CD1c-positive myeloid dendritic cell (primary cell): ENCODE measurements at regions not wholly inside any gene's neighbourhood (a gene's known extent, or its start where the extent isn't known, plus 50 kb on each side); places are given as distances from the start of the nearest gene placed in this dataset.
A peak's percentile ranks its signal among the peaks of the same experiment; 100 is the strongest.

Source experiments
- DNase-seq: peaks from one replicate; pipeline ENCODE4 v3.0.0-alpha.2; 2016; ENCODE audit errors: extremely low spot score

- DNase-seq = no peak
These were observed 637.4 kb downstream of the MMUT start for GRCh38 chr6:48825501-48826151.

DNA sequence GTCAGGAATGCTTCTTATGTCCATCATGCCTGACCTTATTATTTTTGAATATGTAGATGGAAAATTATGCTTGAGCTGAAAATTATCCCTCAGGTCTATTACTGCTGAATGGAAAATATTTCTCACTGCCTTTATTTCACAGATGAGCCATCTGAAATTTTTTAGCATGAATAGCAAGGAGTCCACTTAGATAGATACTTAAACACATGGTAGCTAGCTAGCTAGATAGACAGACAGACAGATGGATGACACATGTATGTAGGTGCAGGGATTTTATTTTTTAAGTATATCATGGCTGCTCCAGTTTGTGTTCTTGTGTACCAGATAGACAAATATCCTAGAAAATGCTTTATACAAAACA is 645.0 kb downstream of the MMUT start:
- DNase-seq = no peak

DNA sequence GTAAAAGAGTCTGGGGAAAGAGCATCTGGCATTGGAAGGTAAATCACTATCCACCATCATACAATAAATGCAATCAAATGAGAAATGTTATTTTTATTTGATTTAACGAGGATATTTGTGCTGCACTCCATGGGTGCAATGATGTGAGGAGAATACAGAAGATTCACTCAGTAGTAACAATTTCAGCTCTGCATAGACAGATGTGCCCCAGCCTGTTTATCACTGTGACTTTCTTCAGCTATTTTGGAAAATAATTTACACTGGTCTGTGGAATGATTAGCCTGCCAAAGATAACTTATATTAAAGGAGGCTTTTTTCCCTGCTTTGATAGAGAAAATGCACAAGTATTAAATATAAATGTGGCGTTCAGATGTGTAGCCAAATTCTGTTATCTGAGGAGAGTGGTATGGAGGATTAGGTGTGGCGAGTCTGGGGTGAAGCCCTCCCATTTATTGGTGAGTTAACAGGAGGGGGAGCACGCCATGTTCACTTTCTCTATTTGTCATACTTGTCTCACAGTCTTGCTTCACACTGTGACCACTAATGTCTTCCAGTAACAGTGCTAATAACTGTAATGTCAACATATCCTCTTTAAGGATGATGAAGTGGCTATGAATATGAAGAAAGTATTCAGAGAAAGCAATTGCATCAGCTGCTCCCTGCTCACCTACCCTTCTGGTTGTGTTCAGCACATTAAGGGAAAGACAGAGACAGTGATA is 645.6 kb downstream of the MMUT start:
- no peak for DNase-seq

- no peak for DNase-seq
These were observed 648.1 kb downstream of the MMUT start for GRCh38 chr6:48814957-48815356.

DNA sequence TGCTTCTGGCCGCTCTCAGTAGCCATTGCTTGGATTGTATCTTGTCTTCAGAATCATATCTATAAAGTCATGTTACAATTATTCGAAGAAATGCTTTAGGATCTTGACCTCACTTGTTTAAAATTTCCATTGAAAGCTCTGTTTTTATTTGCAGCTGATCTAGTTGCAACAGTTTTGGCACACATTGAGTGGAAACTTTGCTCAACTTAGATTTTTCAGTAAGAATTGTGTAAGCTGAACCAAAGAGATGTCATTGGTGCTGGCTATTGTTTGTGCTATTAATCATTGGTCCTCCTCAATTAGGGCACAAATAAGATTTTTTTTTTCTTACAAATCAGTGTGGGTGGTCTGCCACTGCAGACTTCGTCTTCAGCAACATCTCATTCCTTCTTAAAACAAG is 649.2 kb downstream of the MMUT start:
- DNase-seq = no peak

GRCh38 chr6:48809700-48810099 is 653.4 kb downstream of the MMUT start:
- DNase-seq = no peak

- DNase-seq = no peak
These were observed 653.8 kb downstream of the MMUT start for GRCh38 chr6:48809245-48809644.

- no peak for DNase-seq
These were observed 664.8 kb downstream of the MMUT start for GRCh38 chr6:48798296-48798695.

GRCh38 chr6:48782225-48782624 is 671.2 kb upstream of the PTCHD4 start:
- DNase-seq = no peak

DNA sequence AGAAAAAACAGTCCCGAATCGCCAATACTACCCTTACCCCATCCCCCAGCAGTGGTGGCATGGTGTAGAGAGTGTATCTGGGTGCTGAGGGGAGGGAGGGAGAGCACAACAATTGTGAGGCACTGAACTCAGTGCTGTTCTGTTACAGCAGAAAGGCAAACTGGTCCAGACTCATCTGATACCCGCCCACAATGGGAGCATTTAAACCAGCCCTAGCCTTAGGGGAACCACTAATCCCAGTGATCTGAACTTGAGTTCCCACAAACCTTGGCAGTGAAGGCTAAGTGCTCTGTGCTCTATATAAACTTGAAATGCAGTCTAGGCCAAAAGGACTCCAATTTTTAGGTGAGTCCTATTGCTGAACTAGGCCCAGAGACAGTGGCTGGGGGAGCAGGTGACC is 666.4 kb upstream of the PTCHD4 start:
- no peak for DNase-seq

DNA sequence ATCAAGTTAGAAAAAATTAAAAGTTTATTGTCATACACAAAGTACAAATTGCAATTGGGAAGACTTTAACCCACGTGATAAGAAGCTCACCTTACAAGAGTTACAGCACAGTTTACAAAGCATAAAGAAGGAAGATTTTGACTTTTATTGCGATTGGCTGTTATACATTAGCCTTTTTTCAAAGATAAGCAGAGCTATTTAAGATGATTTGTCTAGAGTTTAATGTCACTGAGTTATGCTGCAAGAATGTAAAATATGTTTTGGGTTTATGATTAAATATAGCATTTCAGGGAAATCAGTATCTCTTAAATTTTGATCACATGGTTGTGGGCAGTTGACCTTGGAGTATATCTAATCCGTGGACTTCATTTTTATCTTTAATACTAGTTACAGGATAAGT is 664.2 kb upstream of the PTCHD4 start:
- no peak for DNase-seq

GRCh38 chr6:48774276-48774675 is 663.3 kb upstream of the PTCHD4 start:
- DNase-seq = no peak

DNA sequence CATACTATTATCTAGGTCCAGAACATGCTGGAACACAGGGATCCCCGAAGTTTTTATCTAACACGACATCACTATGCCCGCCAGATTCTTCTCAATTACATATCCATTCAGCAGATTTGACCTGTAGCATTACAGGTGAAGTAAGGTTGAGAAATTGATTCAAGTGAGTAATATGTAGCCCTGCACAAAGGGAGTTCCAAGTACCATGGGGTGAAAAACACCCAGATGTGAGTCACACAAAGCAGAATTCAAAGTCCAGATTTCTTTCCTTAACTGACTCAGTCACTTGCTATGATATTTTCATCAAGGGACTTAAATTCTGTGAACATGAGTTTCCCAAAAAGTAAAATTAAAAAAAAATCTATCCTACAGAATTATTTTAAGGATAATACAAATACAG is 655.4 kb upstream of the PTCHD4 start:
- DNase-seq = no peak

- no peak for DNase-seq
These were observed 654.5 kb upstream of the PTCHD4 start for GRCh38 chr6:48765352-48765961.

DNA sequence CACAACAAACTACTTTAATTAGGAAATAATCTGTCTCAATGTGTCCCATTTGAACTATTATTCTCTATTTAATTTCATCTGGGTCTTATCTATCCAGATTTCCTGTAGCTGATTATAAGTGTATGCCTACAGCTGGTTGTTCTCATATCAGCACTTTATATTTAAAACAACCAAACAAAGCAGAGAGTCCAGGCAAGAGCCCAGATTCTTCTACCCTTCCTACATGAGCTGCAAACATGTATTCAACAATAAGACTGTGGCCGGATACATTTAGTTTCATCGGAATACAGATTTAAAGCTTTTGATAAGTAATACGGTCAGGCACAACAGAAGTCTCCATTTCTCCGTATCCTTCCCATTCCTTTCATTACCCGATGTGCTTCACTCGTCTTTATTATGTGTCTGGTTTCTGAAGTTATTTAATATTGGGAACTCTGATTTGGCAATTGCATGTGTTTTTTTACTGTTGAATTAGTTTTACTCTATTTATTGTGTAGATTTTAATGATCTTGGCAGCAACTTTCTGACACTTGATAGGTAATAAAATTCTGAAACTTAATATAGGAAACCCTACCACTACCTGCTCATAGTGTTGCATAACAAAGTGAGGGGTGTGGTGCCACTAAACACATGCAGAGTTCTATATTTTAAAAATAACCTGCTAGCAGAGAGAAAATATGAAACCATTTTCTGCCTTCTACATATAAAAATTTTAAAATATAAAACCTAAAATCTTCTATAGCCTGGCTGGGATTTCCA is 653.5 kb upstream of the PTCHD4 start:
- DNase-seq = no peak

GRCh38 chr6:48757661-48758060 is 646.7 kb upstream of the PTCHD4 start:
- no peak for DNase-seq

- no peak for DNase-seq
These were observed 644.3 kb upstream of the PTCHD4 start for GRCh38 chr6:48755315-48755714.

DNA sequence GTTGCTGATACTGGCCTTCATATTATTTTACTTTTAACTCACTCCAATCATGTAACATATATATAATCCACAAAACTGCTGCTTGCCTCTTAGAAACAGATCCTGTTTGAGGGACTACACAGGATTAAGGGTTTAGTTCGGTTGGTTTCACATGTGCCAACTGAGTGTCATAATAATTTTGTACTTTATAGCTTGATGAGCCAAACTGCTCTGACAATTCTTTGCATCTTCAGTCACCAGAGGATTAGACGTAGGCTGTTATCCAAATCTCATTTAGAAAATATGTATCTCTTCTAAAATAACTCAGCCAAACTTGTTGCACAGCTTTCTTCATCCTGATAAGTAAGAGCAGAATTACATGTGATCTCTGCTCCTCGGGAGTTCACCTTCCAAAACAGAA is 643.6 kb upstream of the PTCHD4 start:
- no peak for DNase-seq

- no peak for DNase-seq
These were observed 639.9 kb upstream of the PTCHD4 start for GRCh38 chr6:48750861-48751260.

GRCh38 chr6:48747471-48747870 is 636.5 kb upstream of the PTCHD4 start:
- DNase-seq = no peak

- DNase-seq = peak; percentile 9
These were observed 636.0 kb upstream of the PTCHD4 start for GRCh38 chr6:48747040-48747439.

GRCh38 chr6:48744948-48745347 is 634.0 kb upstream of the PTCHD4 start:
- DNase-seq = no peak

GRCh38 chr6:48743738-48744137 is 632.7 kb upstream of the PTCHD4 start:
- DNase-seq = no peak
